ENCODE measurements at regions not wholly inside any gene's neighbourhood (a gene's known extent, or its start where the extent isn't known, plus 50 kb on each side); places are given as distances from the start of the nearest gene placed in this dataset.

DNA sequence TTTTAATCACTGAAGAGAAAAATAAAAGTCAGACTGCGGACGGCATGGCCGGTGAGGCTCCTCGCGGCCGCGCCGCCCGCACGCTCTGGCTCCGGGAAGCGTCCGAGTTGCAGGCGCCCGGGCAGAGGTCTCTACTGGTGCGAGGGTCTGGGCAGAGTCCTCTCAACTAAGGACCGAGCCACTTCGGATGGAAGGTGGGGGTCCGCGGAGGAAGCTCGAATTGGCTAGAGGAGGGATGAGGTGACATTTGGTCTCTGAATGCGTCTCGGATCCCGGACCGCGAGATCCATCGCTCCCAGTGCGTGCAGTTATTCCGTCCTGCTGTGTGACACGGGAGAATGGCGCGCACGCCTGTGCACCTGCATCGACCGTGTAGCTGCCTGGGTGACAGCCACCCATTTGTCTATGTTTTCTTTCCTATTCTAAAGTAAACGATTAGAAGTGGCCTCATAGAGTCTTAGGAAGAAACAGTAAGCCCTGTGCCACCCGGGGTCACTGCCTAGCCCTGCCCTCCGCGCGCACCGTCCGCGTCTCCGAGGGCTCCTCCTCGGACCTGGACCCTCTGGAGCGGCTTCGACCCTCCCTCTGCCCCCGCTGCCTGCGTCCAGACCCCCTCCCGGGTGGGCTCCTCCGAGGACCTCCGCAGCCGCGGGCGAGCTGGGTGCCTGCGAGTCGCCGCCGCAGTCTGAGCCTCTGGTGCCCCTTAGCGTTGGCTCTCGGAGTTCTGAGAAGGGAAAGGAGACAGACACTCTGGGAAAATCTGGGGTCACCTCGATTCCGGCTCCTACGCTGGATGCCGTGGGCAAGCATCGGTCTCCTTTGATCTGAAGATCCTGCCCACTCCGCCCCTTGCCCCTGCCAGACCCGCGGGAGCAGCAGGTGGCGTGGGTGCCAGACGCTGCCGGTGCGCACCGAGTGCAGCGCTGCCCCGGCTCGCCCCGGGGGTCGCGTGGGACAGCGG, 347.4 kb downstream of the LIG4 start (continued):
- TF ChIP-seq, protein P1, sequence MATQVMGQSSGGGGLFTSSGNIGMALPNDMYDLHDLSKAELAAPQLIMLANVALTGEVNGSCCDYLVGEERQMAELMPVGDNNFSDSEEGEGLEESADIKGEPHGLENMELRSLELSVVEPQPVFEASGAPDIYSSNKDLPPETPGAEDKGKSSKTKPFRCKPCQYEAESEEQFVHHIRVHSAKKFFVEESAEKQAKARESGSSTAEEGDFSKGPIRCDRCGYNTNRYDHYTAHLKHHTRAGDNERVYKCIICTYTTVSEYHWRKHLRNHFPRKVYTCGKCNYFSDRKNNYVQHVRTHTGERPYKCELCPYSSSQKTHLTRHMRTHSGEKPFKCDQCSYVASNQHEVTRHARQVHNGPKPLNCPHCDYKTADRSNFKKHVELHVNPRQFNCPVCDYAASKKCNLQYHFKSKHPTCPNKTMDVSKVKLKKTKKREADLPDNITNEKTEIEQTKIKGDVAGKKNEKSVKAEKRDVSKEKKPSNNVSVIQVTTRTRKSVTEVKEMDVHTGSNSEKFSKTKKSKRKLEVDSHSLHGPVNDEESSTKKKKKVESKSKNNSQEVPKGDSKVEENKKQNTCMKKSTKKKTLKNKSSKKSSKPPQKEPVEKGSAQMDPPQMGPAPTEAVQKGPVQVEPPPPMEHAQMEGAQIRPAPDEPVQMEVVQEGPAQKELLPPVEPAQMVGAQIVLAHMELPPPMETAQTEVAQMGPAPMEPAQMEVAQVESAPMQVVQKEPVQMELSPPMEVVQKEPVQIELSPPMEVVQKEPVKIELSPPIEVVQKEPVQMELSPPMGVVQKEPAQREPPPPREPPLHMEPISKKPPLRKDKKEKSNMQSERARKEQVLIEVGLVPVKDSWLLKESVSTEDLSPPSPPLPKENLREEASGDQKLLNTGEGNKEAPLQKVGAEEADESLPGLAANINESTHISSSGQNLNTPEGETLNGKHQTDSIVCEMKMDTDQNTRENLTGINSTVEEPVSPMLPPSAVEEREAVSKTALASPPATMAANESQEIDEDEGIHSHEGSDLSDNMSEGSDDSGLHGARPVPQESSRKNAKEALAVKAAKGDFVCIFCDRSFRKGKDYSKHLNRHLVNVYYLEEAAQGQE (IDR thresholded peaks at IDR 0.05; ENCODE audit: low read depth), result no peak

DNA sequence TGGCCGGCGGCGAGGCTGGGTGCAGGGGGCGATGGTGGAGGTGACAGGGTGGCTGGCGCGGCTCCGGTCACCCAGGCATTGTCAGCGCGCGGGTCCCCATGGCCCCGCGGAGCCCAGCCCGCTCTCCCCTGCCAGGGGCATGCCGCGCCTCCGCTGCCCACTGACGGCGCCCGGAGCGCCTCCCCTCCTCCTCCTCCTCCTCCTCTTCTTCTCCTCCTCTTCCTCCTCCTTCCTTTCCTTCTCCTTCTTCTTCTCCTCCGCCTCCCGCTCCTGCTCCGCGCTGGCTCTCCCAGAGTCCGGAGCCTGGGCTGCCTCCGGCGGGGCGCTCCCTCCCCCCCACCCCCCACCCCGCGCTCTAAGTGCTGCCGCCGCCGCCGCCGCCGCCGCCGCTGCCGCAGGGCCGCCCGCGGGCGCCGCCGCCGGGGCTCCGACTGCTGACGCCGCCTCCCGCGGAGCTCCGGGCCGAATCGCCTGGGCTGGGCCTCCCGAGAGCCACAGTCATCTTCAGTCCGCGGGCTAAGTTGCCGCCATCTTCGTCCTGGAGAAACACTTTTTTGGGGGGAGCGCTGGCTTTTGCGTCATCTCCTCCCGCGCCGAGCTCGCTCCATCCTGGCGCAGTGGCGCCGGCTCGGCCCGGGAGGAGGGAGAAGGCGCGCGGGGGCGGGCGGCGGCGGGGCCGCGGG, 348.3 kb downstream of the LIG4 start:
- DNase-seq (ENCODE audit: low read depth, low spot score) (no peak), ATAC-seq (no peak)
- no peaks in the 10 kb centered on the region for H3K4me1 ChIP-seq (ENCODE audit: control insufficient read depth in 1 of 2, insufficient read depth in 2 of 2, low read length in 2 of 2)
- H3K9me2 ChIP-seq (ENCODE audit: insufficient read depth), result no peaks in the 10 kb centered on the region
- no peak overlapping the region for H3K4me2 ChIP-seq (ENCODE audit: low read length)
- TF ChIP-seq EZH2phosphoT487 (IDR thresholded peaks at IDR 0.05; ENCODE audit: borderline replicate concordance) (no peak), YY1 (IDR thresholded peaks at IDR 0.05; ENCODE audit: extremely low read depth, insufficient replicate concordance, low read depth, low read length) (no peak)
- H3K27ac ChIP-seq (ENCODE audit: low read depth, low read length), result no peak overlapping the region
- POLR2A ChIA-PET, result no interaction called here
- H3K36me3 ChIP-seq (ENCODE audit: control insufficient read depth in 1 of 2, insufficient read depth in 2 of 2, low read length in 2 of 2), result no peaks in the 10 kb centered on the region
- no TSS peak for BruUV-seq (replicated peaks)
- no peak overlapping the region for H3K9ac ChIP-seq (ENCODE audit: low read length)
- peaks cover 7 to 16% of the 10 kb centered on the region in 2 experiments; a peak in 2 of 4 replicates for H3K9me3 ChIP-seq (ENCODE audit: control insufficient read depth in 1 of 2, insufficient read depth in 1 of 2, low read depth in 1 of 2, low read length in 2 of 2)
- CTCF ChIA-PET, result no interaction called here
- H2AFZ ChIP-seq (ENCODE audit: low read depth, low read length, poor library complexity, severe bottlenecking), result no peak overlapping the region
- RAD21 ChIA-PET (ENCODE audit: low non-redundant PET in 1 of 2, low total read pairs in 2 of 2, uncharacterized antibody in 2 of 2, unreplicated experiment in 2 of 2), result no interaction called here
- H3K4me3 ChIP-seq (replicated peaks in 1 of 2; ENCODE audit: low read depth in 1 of 2, low read length in 2 of 2), result no peak overlapping the region
- intact Hi-C loops (cut with micrococcal nuclease), result no loop called here
- no peaks in the 10 kb centered on the region for H4K20me1 ChIP-seq (ENCODE audit: insufficient read depth)
- H3K79me2 ChIP-seq (ENCODE audit: insufficient read depth, low read length), result no peaks in the 10 kb centered on the region
- no peaks in the 10 kb centered on the region for H3K27me3 ChIP-seq (ENCODE audit: insufficient read depth, low read length)
